Epithelial cell of esophagus (primary cell): ENCODE measurements at regions not wholly inside any gene's neighbourhood (a gene's known extent, or its start where the extent isn't known, plus 50 kb on each side); places are given as distances from the start of the nearest gene placed in this dataset.

Experiments
- DNase-seq: peaks from one replicate; pipeline ENCODE4 v3.0.0; 2010; ENCODE audit warnings: low read depth
- H3K4me3 ChIP-seq: 2 replicates; pipeline ENCODE4 v1.5.1; 2011; ENCODE audit warnings: mild to moderate bottlenecking, low read length, control low read depth
- CTCF ChIP-seq: IDR thresholded peaks from 2 replicates; pipeline ENCODE4 v1.5.1; 2011; ENCODE audit warnings: low read depth, mild to moderate bottlenecking, low read length, control low read depth, inconsistent platforms; ENCODE audit not compliant: insufficient read depth; ENCODE audit errors: missing control alignments

GRCh38 chr9:102032614-102033013, 294.2 kb upstream of the GRIN3A start:
- TF ChIP-seq CTCF = no peak
- no peak overlapping the region for H3K4me3 ChIP-seq
- no peak for DNase-seq

- no peak for TF ChIP-seq CTCF
- no peak overlapping the region for H3K4me3 ChIP-seq
- no peak for DNase-seq
These were observed 262.5 kb upstream of the GRIN3A start for GRCh38 chr9:102000956-102001355.

GRCh38 chr9:101999441-101999840, 261.0 kb upstream of the GRIN3A start:
- H3K4me3 ChIP-seq = no peak overlapping the region
- TF ChIP-seq CTCF = no peak
- DNase-seq = no peak

- no peak for TF ChIP-seq CTCF
- H3K4me3 ChIP-seq = no peak overlapping the region
- DNase-seq = peak; percentile 66
These were observed 256.8 kb upstream of the GRIN3A start for GRCh38 chr9:101995231-101995630.

- H3K4me3 ChIP-seq = no peak overlapping the region
- TF ChIP-seq CTCF = no peak
- no peak for DNase-seq
These were observed 255.3 kb upstream of the GRIN3A start for GRCh38 chr9:101993771-101994170.

- DNase-seq = no peak
- TF ChIP-seq CTCF = no peak
- H3K4me3 ChIP-seq = no peak overlapping the region
These were observed 253.5 kb upstream of the GRIN3A start for GRCh38 chr9:101991926-101992325.

- no peak overlapping the region for H3K4me3 ChIP-seq
- TF ChIP-seq CTCF = peak; percentile 41
- DNase-seq = peak; percentile 34
These were observed 239.3 kb upstream of the GRIN3A start for GRCh38 chr9:101977614-101978210.
